K562 (cell line): ENCODE measurements at regions not wholly inside any gene's neighbourhood (a gene's known extent, or its start where the extent isn't known, plus 50 kb on each side); places are given as distances from the start of the nearest gene placed in this dataset.

ENCODE experiments used
- CTCF ChIP-seq, 3 experiments: IDR thresholded peaks in 2 of 3; conservative IDR thresholded peaks in 1 of 3; 2 replicates each; pipeline ENCODE4 v1.5.1; 2011 to 2012; ENCODE audit warnings: low read length in 3 of 3, mild to moderate bottlenecking in 3 of 3, control low read depth in 2 of 3, improper control_type of control experiment in 1 of 3, inconsistent platforms in 1 of 3, low read depth in 1 of 3, mixed read lengths in 1 of 3, moderate library complexity in 1 of 3; ENCODE audit not compliant: insufficient read depth in 2 of 3
- E2F4 ChIP-seq: sonication (generic); formaldehyde crosslinking; IDR thresholded peaks from 2 replicates; pipeline ENCODE4 v1.8.0; 2022; ENCODE audit warnings: mild to moderate bottlenecking, low read depth, missing genetic modification reagents
- EZH2 ChIP-seq: IDR thresholded peaks from 2 replicates; pipeline ENCODE4 v1.6.1; 2012; ENCODE audit warnings: low read depth, mild to moderate bottlenecking, inconsistent platforms, low read length, borderline replicate concordance
- FOXM1 ChIP-seq, 2 experiments: fragments of 450-650 bp in 1 of 2; sonication (generic) in 1 of 2; formaldehyde crosslinking in 1 of 2; IDR thresholded peaks; 2 replicates each; pipeline versions ENCODE4 v1.6.1 to v1.9.0; 2017 to 2022; ENCODE audit warnings: low read depth in 2 of 2, mild to moderate bottlenecking in 2 of 2, missing genetic modification reagents in 1 of 2, moderate library complexity in 1 of 2
- HCFC1 ChIP-seq: IDR thresholded peaks from 2 replicates; pipeline ENCODE4 v1.6.1; 2012; ENCODE audit warnings: low read depth, low read length, improper control_type of control experiment
- NR2C1 ChIP-seq, 2 experiments: fragments of 450-650 bp; IDR thresholded peaks; 2 replicates each; pipeline ENCODE4 v1.6.1; 2017; ENCODE audit warnings: mild to moderate bottlenecking in 2 of 2, antibody characterized with exemption in 1 of 2, inconsistent platforms in 1 of 2, missing compliant biosample characterization in 1 of 2, missing genetic modification characterization in 1 of 2
- PATZ1 ChIP-seq: fragments of 250-450 bp; sonication (Bioruptor Pico); IDR thresholded peaks from 2 replicates; pipeline ENCODE4 v1.5.0; 2020; ENCODE audit warnings: mild to moderate bottlenecking, borderline replicate concordance
- SMAD1 ChIP-seq: fragments of 150-350 bp; IDR thresholded peaks from 2 replicates; pipeline ENCODE4 v1.6.1; 2014; ENCODE audit warnings: low read length, low read depth; ENCODE audit not compliant: partially characterized antibody
- SMARCA5 ChIP-seq: fragments of 450-650 bp; IDR thresholded peaks from 2 replicates; pipeline ENCODE4 v1.6.1; 2016
- SRSF3 ChIP-seq: fragments of 200-400 bp; formaldehyde crosslinking; IDR thresholded peaks from 2 replicates; pipeline ENCODE4 v1.6.1; 2016; ENCODE audit warnings: mild to moderate bottlenecking, low read length, moderate library complexity; ENCODE audit not compliant: insufficient read depth
- TEAD4 ChIP-seq, 2 experiments: sonication (generic) in 1 of 2; formaldehyde crosslinking in 1 of 2; IDR thresholded peaks; 2 replicates each; pipeline versions ENCODE4 v1.6.1 to v1.8.0; 2012 to 2022; ENCODE audit warnings: borderline replicate concordance in 1 of 2, inconsistent platforms in 1 of 2, low read length in 1 of 2, mild to moderate bottlenecking in 1 of 2, missing genetic modification reagents in 1 of 2
- ZBED1 ChIP-seq: IDR thresholded peaks from 2 replicates; pipeline ENCODE4 v1.6.1; 2014
- ZNF695 ChIP-seq: fragments of 450-650 bp; formaldehyde crosslinking; IDR thresholded peaks from 2 replicates; pipeline ENCODE4 v1.4.0; 2020; ENCODE audit warnings: mild to moderate bottlenecking, moderate library complexity
- ZZZ3 ChIP-seq: fragments of 450-650 bp; IDR thresholded peaks from 2 replicates; pipeline ENCODE4 v1.6.1; 2016; ENCODE audit warnings: antibody characterized with exemption, mild to moderate bottlenecking, moderate library complexity

- no peak for TF ChIP-seq EZH2
- TF ChIP-seq CTCF (IDR thresholded peaks at IDR 0.05 in 2 of 3, conservative IDR thresholded peaks at IDR 0.05 in 1 of 3; ENCODE audit: insufficient read depth in 2 of 3, low read depth in 1 of 3, low read length in 3 of 3) = no peak
- no peak for TF ChIP-seq TEAD4 (IDR thresholded peaks at IDR 0.05; ENCODE audit: low read length)
- TF ChIP-seq TEAD4 (CRISPR knock-in tag; IDR thresholded peaks at IDR 0.05; ENCODE audit: borderline replicate concordance) = no peak
- no peak for TF ChIP-seq PATZ1 (CRISPR knock-in tag)
- no peak for TF ChIP-seq SMARCA5
- no peak for TF ChIP-seq SRSF3
- no peak for TF ChIP-seq NR2C1 (IDR thresholded peaks at IDR 0.05)
- no peak for TF ChIP-seq NR2C1 (tag; IDR thresholded peaks at IDR 0.05)
- no peak for TF ChIP-seq HCFC1
- TF ChIP-seq E2F4 (CRISPR knock-in tag) = no peak
- TF ChIP-seq SMAD1 = no peak
- TF ChIP-seq FOXM1 (IDR thresholded peaks at IDR 0.05; ENCODE audit: low read depth) = no peak
- no peak for TF ChIP-seq FOXM1 (CRISPR knock-in tag; IDR thresholded peaks at IDR 0.05; ENCODE audit: low read depth)
- no peak for TF ChIP-seq ZNF695 (CRISPR knock-in tag)
- TF ChIP-seq ZZZ3 = no peak
- no peak for TF ChIP-seq ZBED1
Measured at GRCh38 chr5:110058175-110058574, 368.4 kb downstream of the MAN2A1 start.
